Esophagus (tissue), 2 donors: ENCODE measurements at regions not wholly inside any gene's neighbourhood (a gene's known extent, or its start where the extent isn't known, plus 50 kb on each side); places are given as distances from the start of the nearest gene placed in this dataset.
A peak's percentile ranks its signal among the peaks of the same experiment; 100 is the strongest.

Experiments
- H3K27ac ChIP-seq, 2 donors: one replicate each; pipeline ENCODE4 v1.5.1; 2013; ENCODE audit warnings: low read depth in 2 of 2, mild to moderate bottlenecking in 2 of 2, inconsistent platforms in 1 of 2, low read length in 1 of 2, moderate library complexity in 1 of 2
- H3K27me3 ChIP-seq, 2 donors: one replicate each; pipeline ENCODE4 v1.6.1; 2013; ENCODE audit warnings: low read length in 2 of 2, control low read depth in 1 of 2, mild to moderate bottlenecking in 1 of 2; ENCODE audit not compliant: insufficient read depth in 2 of 2, control insufficient read depth in 1 of 2
- H3K36me3 ChIP-seq, 2 donors: one replicate each; pipeline ENCODE4 v1.6.1; 2013; ENCODE audit warnings: low read length in 1 of 2; ENCODE audit not compliant: control insufficient read depth in 2 of 2, insufficient read depth in 2 of 2
- H3K4me1 ChIP-seq, 2 donors: one replicate each; pipeline ENCODE4 v1.6.1; 2013; ENCODE audit warnings: low read length in 1 of 2; ENCODE audit not compliant: control insufficient read depth in 2 of 2, insufficient read depth in 2 of 2
- H3K4me3 ChIP-seq, 2 donors: one replicate each; pipeline ENCODE4 v1.5.1; 2013; ENCODE audit warnings: low read length in 2 of 2, mild to moderate bottlenecking in 2 of 2, low read depth in 1 of 2, moderate library complexity in 1 of 2
- H3K9me3 ChIP-seq, 2 donors: one replicate each; pipeline ENCODE4 v1.6.1; 2013; ENCODE audit warnings: mild to moderate bottlenecking in 2 of 2, low read depth in 1 of 2, low read length in 1 of 2, moderate library complexity in 1 of 2; ENCODE audit not compliant: control insufficient read depth in 2 of 2, insufficient read depth in 1 of 2
- WGBS, 2 donors: extraction: QIAGEN DNeasy Blood & Tissue Kit; methylation state at CpG; one replicate each; pipeline ENCODE4 v1.1.7; 2013; 5-methylcytosine and 5-hydroxymethylcytosine counted together
- donor health status: healthy with polysubstance abuse.
- donor health status: Bipolar disorder and iron deficiency.

DNA sequence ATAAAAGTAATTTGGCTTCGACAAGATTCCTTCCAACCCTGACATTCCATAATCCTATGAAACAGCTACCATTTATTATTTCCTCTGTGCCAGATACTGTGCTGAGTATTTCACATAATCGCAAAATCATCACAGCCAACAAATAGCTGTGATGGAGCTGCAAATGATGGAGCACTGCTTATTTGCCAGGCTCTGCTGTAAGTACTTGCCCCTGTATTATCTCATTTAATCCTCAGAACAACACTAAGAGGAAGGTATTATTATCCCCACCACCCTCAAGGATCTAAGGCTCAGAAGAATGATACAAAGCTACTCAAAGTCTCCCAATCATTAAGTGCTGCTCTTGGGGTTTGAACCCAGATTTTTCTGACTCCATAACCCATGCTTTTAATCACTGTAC, 145.5 kb downstream of the CCDC34 start:
- Histone ChIP-seq H3K4me3 (no peak overlapping the region), H3K4me1 (peaks cover 4 to 15% of the 10 kb centered on the region in 2 donors), H3K9me3 (no peaks in the 10 kb centered on the region), H3K27me3 (no peaks in the 10 kb centered on the region), H3K27ac (no peak overlapping the region), H3K36me3 (no peaks in the 10 kb centered on the region)
- WGBS, 2 donors: 72 to 88% methylated on average over 2 of the region's 2 CpGs

DNA sequence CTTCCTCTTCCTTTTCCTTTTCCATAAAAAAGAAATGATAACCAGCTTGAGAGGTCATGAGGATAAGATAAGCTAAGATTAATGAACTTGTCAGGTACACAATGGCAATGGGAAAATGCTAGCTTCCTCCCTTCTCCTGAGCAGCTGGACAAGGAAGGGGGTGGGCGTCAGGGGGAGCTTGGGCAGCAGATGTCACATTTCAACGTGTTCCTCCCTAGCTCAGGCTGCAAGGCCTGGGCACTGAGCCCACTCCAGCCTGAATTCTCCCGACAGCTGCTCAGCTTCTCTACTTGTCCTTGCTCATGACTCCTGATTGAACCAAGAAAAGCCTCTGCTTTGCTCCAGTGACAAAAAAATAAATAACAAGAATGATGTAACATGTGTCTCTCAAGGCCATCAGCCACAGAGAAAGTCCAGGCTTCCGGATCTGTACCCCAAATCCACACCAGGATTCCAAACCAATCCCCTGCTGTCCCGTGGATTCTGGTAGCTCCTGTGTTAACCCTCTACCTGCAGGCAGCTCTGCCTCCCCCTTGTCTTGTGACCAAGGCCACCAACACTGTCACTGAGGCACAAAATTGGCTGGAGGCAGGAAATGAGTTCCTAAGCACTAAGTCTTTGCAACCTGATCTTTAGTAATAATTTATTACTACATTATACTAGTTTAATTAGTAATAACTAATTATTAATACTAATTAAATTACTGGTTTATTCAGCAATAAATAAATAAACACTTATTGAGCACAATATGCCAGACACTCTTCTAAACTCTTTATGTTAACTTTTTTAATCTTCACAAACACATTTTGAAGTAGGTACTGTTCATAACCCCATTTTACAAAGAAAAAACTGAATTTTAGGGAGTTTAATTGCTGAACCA, 146.5 kb downstream of the CCDC34 start:
- Histone ChIP-seq H3K4me1 (peaks cover 4 to 15% of the 10 kb centered on the region in 2 donors), H3K27me3 (no peaks in the 10 kb centered on the region), H3K9me3 (no peaks in the 10 kb centered on the region), H3K36me3 (no peaks in the 10 kb centered on the region), H3K27ac (no peak overlapping the region), H3K4me3 (no peak overlapping the region)
- WGBS, 2 donors: 8 to 11% methylated on average over 5 of the region's 5 CpGs

DNA sequence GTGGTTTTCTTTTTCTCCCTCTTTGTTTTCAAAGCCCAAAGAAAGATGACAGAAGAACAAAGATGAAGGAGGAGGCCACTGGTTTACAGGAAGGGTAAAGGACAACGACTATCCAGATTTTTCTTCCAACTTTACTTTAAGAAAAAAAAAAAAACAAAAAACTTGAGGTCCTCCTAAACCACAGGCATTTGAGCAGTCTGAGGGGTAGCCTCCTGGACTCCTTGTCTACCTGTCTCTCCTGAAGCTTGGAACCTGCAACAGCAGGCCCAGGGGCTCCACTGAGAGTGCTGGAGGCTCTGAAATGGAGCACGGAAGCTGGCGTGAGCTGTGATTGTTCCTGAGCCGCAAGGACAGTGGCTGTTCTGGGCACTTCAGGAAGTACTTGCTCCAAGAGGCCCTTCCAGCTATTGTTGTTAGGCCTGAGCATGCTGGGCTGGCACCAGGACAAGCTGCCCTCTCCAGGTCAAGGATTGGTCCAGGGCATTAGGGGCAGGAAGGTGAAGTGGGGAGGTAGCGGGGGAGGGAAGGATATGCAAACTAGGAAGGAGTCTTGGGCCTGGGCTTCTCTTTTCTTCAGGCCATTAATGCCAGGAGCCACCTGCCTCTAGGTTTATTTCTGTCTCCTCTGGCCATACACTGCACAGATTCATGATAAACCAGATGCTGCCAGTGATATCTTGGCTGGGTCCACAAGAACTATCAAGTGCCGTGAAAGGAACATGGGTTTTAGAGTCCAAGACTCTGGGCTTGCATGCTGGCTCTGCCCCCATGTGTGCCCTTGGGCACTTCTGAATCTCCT, 147.3 kb downstream of the CCDC34 start:
- WGBS, 2 donors: 47 to 58% methylated on average over 6 of the region's 6 CpGs
- Histone ChIP-seq H3K9me3 (no peaks in the 10 kb centered on the region), H3K4me1 (peaks cover 4 to 15% of the 10 kb centered on the region in 2 donors), H3K27me3 (no peaks in the 10 kb centered on the region), H3K27ac (peak overlapping the region in 1 of 2 donors; percentile 12), H3K4me3 (no peak overlapping the region), H3K36me3 (no peaks in the 10 kb centered on the region)

DNA sequence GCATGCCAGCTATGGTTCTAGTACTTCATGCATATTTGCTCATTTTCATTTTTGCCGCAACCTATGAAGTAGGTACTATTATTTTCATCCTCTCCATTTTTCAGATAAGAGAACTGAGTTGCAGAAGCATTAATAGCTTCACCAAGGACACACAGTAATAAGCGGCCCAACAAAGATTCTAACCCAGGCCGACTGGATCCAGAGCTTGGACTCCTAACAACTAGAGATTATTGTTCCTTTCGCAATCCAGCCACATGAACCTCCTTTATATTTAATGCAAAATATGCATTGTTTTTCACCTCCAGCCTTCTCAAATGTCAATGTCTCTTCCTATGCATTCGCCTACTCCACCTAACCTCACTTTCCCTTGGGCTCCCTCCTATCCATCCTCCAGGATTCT, 148.3 kb downstream of the CCDC34 start:
- no peaks in the 10 kb centered on the region for H3K9me3 ChIP-seq
- peak overlapping the region in 1 of 2 donors; percentile 27 for H3K27ac ChIP-seq
- peaks cover 4 to 15% of the 10 kb centered on the region in 2 donors for H3K4me1 ChIP-seq
- WGBS, 2 donors: 69 to 74% methylated on average over 5 of the region's 5 CpGs
- H3K4me3 ChIP-seq: no peak overlapping the region
- no peaks in the 10 kb centered on the region for H3K36me3 ChIP-seq
- H3K27me3 ChIP-seq: no peaks in the 10 kb centered on the region

DNA sequence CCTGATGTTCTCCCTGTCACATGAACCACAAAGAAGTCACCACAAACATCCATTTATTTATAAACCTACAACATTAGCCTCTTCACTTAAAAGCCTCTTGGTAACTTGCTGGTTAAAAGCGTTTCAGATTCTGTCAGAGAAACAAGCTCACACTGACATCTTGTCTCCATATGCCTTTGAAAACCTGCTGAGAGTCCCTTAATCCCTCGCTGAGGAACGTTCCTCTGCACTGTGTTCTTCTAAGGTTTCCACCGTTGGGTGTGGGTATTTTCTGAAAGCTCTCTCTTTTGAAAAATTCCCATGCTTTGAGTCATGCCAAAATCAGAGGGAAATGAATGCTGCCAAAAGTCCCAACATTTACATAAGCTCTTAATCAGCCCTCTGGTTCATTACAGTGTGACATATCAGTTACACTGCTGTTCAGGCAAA, 149.8 kb downstream of the CCDC34 start:
- H3K4me3 ChIP-seq: no peak overlapping the region
- H3K4me1 ChIP-seq: peaks cover 4 to 13% of the 10 kb centered on the region in 2 donors
- no peaks in the 10 kb centered on the region for H3K36me3 ChIP-seq
- WGBS, 2 donors: 15 to 18% methylated on average over 4 of the region's 4 CpGs
- H3K27ac ChIP-seq: peak overlapping the region; percentile 27 to 81
- H3K9me3 ChIP-seq: no peaks in the 10 kb centered on the region
- H3K27me3 ChIP-seq: no peaks in the 10 kb centered on the region

DNA sequence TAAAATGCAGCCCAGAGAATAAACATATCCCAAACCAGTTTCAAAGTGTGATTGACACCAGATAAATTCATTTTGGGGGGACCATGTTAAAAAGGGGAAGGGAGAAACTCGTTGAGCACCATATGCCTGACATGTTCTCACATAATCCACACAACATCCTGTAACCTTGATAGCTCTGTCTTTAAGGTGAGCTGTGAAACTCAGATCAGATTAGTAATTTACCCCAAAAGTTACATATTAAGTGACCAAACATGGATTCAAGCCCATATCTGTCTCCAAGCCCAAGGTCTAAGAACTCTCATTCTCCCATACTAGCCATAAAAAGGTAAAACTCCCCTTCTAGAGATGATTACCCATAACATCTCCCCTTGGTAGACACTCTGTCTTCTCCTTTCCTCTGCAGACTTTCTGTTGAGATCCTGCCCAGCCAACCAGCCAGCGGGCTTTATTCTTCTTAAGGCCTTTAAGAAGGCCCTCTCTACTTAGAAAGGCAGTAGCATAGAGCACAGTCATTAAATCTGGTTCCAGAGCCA, 150.7 kb downstream of the CCDC34 start:
- Histone ChIP-seq H3K4me3 (no peak overlapping the region), H3K27me3 (no peaks in the 10 kb centered on the region), H3K27ac (peak overlapping the region; percentile 29 to 81), H3K36me3 (no peaks in the 10 kb centered on the region), H3K9me3 (no peaks in the 10 kb centered on the region), H3K4me1 (peaks cover 4 to 12% of the 10 kb centered on the region in 2 donors)
- 66 to 79% methylated on average over 2 of the region's 2 CpGs for WGBS, 2 donors

DNA sequence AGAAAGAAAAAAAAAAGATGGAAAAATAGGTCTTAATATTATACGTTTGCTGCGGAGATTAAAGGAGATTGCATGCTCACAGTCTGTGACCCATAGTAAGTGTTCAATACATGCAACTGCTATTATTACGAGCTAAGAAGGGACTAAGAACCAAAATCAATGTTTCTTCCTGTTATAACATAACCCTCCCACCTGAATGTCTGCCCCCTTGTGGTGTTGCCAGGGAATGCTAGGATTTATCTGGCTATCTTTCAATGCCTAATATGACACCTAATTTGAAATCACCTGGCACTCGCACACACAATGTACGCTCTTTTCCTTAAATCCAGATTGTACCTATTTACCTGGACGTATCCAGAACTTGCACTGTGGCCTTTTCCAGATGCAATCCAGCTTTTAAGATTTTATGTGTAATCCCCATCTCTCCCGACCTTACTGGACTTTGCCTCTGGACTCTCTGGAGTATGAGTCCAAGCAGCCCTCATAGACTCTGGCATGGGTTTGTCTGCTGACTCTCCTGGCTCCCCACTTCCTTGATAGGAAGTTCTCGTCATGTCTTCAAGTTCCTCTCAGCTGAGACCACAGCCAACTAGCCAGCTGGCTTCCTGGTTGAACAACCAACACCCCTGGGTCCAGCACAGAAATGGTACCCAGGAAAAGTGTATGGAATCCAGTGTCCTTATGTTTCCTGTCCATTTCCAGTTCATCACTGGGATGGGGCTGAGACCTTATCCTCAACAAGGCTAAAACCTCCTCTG, 151.5 kb downstream of the CCDC34 start:
- no peak overlapping the region for H3K4me3 ChIP-seq
- no peaks in the 10 kb centered on the region for H3K27me3 ChIP-seq
- H3K36me3 ChIP-seq: no peaks in the 10 kb centered on the region
- no peak overlapping the region for H3K27ac ChIP-seq
- H3K9me3 ChIP-seq: no peaks in the 10 kb centered on the region
- H3K4me1 ChIP-seq: peaks cover 4 to 12% of the 10 kb centered on the region in 2 donors
- WGBS, 2 donors: 90 to 92% methylated on average over 8 of the region's 8 CpGs

DNA sequence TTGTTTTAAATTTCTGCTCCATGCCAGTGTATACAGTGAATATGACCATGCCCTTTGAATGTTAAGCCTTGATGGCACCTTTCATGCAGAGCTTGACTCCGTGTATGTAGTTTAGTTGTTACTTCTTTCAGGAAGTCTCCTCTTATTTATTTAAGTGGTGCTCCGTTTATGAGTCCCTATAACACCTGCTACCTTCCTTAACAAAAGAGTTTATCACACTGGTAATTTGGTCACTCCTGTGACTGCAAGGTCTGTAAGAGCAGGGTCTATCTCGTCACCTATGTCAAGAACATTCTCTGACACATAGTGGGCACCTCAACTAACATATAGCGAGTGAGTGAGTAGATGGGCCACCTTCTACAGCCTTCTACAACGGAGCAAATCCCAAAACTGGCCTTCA, 152.5 kb downstream of the CCDC34 start:
- Histone ChIP-seq H3K4me3 (no peak overlapping the region), H3K36me3 (no peaks in the 10 kb centered on the region), H3K27me3 (no peaks in the 10 kb centered on the region), H3K27ac (no peak overlapping the region), H3K4me1 (peaks cover 4% of the 10 kb centered on the region in 2 donors), H3K9me3 (no peaks in the 10 kb centered on the region)
- 70 to 71% methylated on average over 5 of the region's 5 CpGs for WGBS, 2 donors

DNA sequence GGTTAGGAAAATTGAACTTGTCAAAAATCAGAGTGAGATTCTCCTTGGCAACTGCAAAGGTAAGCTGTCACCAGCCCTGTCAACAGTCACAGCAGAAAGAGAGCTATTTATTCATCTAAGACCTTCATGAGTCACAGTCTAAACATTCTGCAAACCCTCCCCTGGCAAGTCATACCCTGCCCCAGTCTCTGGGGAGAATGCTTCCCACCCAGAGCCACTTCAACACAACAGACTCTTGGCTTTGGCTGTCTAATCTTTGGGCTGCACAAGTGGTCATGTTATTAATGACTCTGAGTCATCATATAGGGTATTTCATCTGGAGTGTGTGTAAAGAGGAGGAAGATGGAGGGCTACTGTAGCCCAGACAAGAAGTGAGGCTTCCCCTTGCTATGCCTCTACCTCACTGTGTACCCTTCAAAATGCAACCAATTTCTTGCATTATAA, 153.4 kb downstream of the CCDC34 start:
- no peaks in the 10 kb centered on the region for H3K27me3 ChIP-seq
- peak overlapping the region; percentile 30 to 58 for H3K27ac ChIP-seq
- H3K4me3 ChIP-seq: no peak overlapping the region
- no peaks in the 10 kb centered on the region for H3K4me1 ChIP-seq
- H3K36me3 ChIP-seq: no peaks in the 10 kb centered on the region
- no peaks in the 10 kb centered on the region for H3K9me3 ChIP-seq
